Glutamatergic neuron (in vitro differentiated cells): ENCODE measurements at regions not wholly inside any gene's neighbourhood (a gene's known extent, or its start where the extent isn't known, plus 50 kb on each side); places are given as distances from the start of the nearest gene placed in this dataset.

Experiments
- DNase-seq: peaks from one replicate; pipeline ENCODE4 v3.0.0; 2022
- H3K27ac Mint-ChIP-seq: one replicate; pipeline ENCODE4 v1.8.0; 2020; ENCODE audit warnings: mild to moderate bottlenecking, mixed read lengths, inconsistent platforms; ENCODE audit not compliant: unreplicated experiment
- H3K27me3 Mint-ChIP-seq: one replicate; pipeline ENCODE4 v1.8.0; 2020; ENCODE audit warnings: mild to moderate bottlenecking, moderate library complexity, mixed read lengths, inconsistent platforms; ENCODE audit not compliant: unreplicated experiment
- H3K36me3 Mint-ChIP-seq: one replicate; pipeline ENCODE4 v1.8.0; 2020; ENCODE audit warnings: mild to moderate bottlenecking, mixed read lengths, inconsistent platforms; ENCODE audit not compliant: unreplicated experiment
- H3K4me1 Mint-ChIP-seq: one replicate; pipeline ENCODE4 v1.8.0; 2020; ENCODE audit warnings: mild to moderate bottlenecking, low read depth, mixed read lengths, inconsistent platforms; ENCODE audit not compliant: unreplicated experiment
- H3K4me3 Mint-ChIP-seq: one replicate; pipeline ENCODE4 v1.8.0; 2020; ENCODE audit warnings: mild to moderate bottlenecking, mixed read lengths, inconsistent platforms; ENCODE audit not compliant: unreplicated experiment
- H3K9me3 Mint-ChIP-seq: one replicate; pipeline ENCODE4 v1.8.0; 2020; ENCODE audit warnings: mild to moderate bottlenecking, moderate library complexity, mixed read lengths, inconsistent platforms; ENCODE audit not compliant: unreplicated experiment
- CTCF ChIP-seq: fragments of 200-600 bp; sonication (generic); IDR thresholded peaks from one replicate; pipeline ENCODE4 v1.5.0; 2021; ENCODE audit not compliant: partially characterized antibody, unreplicated experiment

GRCh38 chr16:85321509-85322271, 209.4 kb upstream of the CIBAR2 start:
- H3K36me3 Mint-ChIP-seq, result no peaks in the 10 kb centered on the region
- H3K4me3 Mint-ChIP-seq, result no peak overlapping the region
- TF ChIP-seq CTCF, result no peak
- H3K4me1 Mint-ChIP-seq, result peaks cover 18% of the 10 kb centered on the region
- peaks cover 8% of the 10 kb centered on the region for H3K27me3 Mint-ChIP-seq
- H3K27ac Mint-ChIP-seq, result no peak overlapping the region
- no peak for DNase-seq
- H3K9me3 Mint-ChIP-seq, result peaks cover 9% of the 10 kb centered on the region

- no peak for TF ChIP-seq CTCF
- H3K4me1 Mint-ChIP-seq, result peaks cover 15% of the 10 kb centered on the region
- H3K9me3 Mint-ChIP-seq, result peaks cover 9% of the 10 kb centered on the region
- H3K36me3 Mint-ChIP-seq, result no peaks in the 10 kb centered on the region
- H3K27ac Mint-ChIP-seq, result peak overlapping the region; percentile 22
- DNase-seq, result no peak
- H3K4me3 Mint-ChIP-seq, result no peak overlapping the region
- peaks cover 4% of the 10 kb centered on the region for H3K27me3 Mint-ChIP-seq
Measured at GRCh38 chr16:85323230-85323960, 211.1 kb upstream of the CIBAR2 start.

- no peaks in the 10 kb centered on the region for H3K36me3 Mint-ChIP-seq
- peaks cover 9% of the 10 kb centered on the region for H3K9me3 Mint-ChIP-seq
- H3K4me1 Mint-ChIP-seq, result peaks cover 15% of the 10 kb centered on the region
- no peak for TF ChIP-seq CTCF
- no peak overlapping the region for H3K4me3 Mint-ChIP-seq
- DNase-seq, result no peak
- peaks cover 4% of the 10 kb centered on the region for H3K27me3 Mint-ChIP-seq
- no peak overlapping the region for H3K27ac Mint-ChIP-seq
Measured at GRCh38 chr16:85323961-85324253, 211.6 kb upstream of the CIBAR2 start.

GRCh38 chr16:85324488-85324887, 212.2 kb upstream of the CIBAR2 start:
- no peak overlapping the region for H3K4me3 Mint-ChIP-seq
- peaks cover 4% of the 10 kb centered on the region for H3K27me3 Mint-ChIP-seq
- peaks cover 11% of the 10 kb centered on the region for H3K9me3 Mint-ChIP-seq
- no peaks in the 10 kb centered on the region for H3K36me3 Mint-ChIP-seq
- H3K4me1 Mint-ChIP-seq, result peaks cover 15% of the 10 kb centered on the region
- H3K27ac Mint-ChIP-seq, result peak overlapping the region; percentile 18
- no peak for DNase-seq
- TF ChIP-seq CTCF, result no peak
